GM19023 (cell line): ENCODE measurements at regions not wholly inside any gene's neighbourhood (a gene's known extent, or its start where the extent isn't known, plus 50 kb on each side); places are given as distances from the start of the nearest gene placed in this dataset.
"Not testable (repeated sequence)": the region's sequence is repeated elsewhere in the genome, so short reads cannot be mapped to it uniquely, and the experiment has no call there.

Experiments
- ATAC-seq: cut with Tn5 transposase; IDR thresholded peaks from one replicate; pipeline ENCODE4 v1.9.1; 2021; ENCODE audit warnings: mild to moderate bottlenecking, moderate library complexity; ENCODE audit not compliant: unreplicated experiment

DNA sequence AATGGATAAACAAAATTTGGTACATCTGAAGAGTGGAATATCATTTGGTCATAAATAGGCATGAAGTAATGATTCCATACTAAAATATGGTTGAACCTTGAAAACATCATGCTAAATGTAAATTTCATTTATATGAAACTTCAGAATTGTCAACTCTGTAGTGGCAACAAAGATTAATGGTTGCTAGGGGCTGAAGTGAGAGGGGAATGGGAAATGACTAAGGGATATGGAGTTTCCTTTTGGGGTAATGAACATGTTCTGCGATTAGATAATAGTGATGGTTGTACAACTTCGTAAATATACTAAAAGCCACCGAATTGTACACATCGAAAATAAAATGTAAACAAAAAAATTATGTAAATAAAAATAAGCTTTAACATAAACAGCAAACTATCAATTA lies 384.1 kb upstream of the STEAP1 start:
- no peak for ATAC-seq

DNA sequence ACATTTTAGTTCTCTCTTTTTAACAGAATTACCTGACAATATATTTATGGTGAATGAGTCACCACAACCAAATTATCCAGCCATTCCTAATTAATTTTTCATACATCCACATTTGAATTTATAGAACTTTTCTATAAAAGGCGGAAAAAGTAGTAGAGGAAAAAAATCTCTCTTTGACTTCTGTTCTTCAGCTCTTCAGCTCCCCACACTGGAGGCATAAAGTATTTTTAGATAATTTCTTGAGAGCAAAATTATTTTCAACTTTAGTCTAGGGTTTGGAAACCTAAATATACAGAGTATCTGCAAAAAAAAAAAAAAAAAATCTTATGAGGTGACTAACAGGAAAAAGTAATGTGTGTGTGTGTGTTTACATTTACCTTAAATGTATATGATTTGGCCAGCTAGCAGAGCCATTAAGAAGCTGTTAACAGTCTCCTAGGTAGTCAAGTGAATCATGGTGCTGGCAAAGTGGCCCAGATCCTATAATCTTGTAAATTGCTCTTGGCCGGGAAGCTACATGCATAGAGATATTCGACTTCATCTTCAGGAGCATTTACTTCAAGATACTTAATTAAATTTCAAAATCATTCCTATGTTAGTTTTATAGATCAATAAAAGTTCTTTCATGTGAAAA lies 383.1 kb upstream of the STEAP1 start:
- ATAC-seq = no peak

DNA sequence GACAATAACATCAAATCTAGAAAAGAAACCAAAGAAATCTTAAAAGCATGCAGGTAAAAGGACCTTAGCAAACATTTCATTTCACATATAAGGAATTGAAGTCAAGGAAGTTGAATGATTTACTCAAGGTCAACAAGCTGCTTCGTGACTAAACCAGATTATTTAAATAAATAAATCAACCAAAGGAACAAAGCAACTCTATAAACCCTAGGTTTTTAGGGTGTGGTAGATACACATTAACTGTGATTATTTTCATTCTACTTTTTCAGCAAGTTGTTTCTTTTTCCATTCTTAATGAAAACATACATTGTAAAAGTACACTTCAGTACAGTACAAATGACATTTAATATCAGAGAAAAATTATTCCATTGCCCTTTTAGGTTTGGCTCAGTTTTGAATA lies 382.0 kb upstream of the STEAP1 start:
- no peak for ATAC-seq

DNA sequence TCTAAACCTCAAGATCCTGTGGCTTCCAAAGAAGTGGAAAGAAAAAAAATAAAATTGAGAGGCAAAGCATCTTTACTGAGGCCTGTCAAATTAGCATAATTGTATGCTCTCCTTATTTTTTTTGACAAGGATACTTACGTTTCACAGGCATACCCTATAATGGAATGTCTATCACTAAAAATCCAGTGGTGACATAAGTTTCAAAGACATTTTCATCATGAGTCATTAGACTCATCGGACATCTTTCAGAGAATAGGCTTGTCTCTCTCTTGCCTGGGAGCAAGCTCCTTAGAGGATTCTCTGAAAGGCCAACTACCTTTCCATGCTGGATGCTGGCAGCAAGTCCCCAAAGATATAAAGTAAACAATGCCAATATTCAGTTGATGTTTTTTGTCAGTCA lies 380.7 kb upstream of the STEAP1 start:
- ATAC-seq = no peak

DNA sequence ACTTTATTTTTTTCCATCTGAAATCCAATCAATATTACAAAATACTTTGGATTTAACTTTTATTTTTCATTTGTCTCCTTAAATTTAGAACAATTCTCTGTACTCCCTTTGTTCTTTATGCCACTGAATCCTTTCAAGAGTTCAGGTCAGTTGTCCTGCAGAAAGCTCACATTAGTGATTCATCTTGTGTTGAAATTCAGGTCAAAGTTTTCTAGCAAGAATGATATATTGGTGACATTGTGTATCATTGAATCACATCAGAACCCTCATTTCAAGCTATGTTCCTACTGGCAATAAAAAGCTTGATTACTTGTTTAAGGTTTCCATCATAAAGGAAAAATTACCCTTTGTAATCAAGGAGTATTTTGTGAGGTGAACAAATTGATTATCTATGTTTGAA lies 378.8 kb upstream of the STEAP1 start:
- ATAC-seq = no peak

DNA sequence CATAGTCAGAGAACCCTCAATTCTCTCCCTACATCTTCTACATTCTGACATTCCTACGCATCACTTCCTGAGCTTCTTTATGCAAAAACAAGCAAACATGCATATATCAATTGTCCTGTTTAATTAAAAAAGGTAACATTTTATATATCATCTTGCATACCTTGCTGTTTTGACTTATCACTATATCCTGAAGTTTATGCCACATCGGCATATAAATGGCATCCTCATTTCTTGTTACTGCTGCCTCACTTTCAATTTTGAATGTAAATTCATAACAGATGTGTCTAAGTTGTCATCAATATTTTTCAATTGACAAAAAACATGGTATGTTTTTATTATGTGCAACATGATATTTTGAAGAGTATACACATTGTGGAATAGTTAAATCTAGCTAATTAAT lies 377.3 kb upstream of the STEAP1 start:
- no peak for ATAC-seq

DNA sequence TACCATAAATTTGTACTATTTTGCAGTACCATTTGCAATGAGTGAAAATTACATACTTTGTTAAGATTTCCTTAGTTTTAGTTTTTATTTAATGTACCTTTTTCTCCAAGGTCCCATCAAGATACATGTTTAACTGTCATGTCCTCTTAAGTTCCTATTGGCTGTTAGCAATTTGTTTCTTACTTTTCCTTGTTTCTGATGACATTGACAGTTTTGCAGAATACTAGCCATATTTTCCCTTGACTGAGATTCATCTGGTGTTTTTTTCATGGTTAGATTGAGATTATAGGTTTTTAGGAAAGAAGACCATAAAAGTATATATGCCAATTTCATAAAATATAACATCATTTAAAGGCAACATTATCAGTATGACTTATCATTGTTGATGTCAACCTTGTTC lies 376.8 kb upstream of the STEAP1 start:
- no peak for ATAC-seq

DNA sequence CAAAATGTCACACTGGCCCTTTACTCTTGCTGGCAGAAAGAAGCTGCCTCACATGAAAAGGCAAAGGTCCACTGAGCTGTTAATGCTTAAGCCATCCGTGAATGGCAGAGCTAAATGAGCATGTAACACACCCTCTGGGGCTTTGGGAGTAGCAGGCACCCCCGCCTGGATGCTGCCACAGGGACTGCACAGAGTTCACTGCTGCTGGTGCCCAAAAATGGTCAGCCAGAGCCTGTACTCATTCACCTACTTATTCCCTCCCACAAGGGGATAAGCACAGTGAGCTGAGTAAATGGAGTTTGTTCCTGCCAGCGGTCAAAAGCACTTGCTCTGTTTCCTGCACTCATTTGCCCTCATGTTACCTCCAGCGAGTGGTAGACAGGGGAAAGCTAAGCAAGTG lies 374.0 kb upstream of the STEAP1 start:
- no peak for ATAC-seq

DNA sequence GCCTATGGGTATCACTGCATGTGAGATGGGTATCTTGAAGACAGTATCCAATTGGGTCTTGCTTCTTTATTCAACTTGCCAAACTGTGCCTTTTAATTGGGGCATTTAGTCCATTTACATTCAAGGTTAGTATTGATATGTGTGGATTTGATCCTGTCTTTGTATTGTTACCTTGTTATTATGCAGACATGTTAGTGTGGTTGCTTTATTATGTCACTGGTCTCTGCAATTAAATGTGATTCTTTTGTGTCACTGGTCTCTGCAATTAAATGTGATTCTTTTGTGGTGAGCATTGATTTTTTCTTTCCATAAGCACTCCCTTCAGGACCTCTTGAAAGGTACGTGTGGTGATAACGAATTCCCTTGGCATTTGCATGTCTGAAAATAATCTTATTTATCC lies 357.8 kb upstream of the STEAP1 start:
- no peak for ATAC-seq

DNA sequence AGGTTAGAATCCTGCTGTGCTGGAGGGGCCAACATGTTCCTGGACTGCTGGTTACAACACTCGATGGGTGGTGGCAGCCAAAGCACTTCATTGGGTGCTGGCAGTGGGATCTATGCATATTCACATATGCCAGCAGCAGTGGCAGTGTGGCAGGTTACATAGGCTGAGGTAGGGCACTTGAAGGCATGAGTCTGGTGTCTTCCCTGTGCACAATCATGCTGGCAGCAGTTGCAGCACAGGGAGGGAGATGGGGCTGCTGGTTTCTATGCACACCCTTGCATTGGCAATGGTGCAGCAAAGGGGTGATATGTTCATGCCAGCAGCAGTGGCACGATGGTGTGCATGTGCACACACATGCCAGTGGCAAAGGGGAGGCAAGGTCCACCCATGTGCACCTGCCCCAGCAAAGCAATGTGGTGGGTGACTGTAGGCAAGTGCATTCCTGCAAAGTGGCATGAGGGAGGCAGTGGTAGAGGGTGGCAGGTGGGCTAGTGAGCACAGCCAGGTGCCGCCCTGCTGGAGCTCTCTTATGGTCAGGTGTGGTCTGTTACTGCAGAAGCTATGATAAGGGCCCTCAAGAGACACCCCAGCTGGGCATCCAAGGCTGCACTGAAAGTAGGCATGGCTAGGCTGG lies 356.2 kb upstream of the STEAP1 start:
- no peak for ATAC-seq

DNA sequence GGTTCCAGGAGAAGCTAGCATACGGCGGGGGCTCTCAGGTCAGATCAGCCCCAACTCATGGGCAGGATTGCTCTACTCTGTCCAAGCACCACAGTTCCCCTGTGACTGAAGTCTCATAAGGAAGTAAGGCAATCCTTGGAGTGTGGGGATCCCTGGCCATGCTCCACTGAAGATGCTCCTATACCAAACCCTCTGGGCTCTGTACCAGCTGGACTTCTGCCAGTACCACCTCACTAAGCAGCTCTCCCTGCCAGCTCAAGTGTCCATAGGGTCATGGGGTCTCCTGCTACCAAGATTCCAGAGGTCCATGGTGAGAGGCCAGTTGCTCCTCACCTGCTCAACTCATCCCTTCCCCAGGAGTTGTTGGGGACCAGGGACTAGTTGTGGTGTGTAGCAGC lies 355.7 kb upstream of the STEAP1 start:
- ATAC-seq = no peak

DNA sequence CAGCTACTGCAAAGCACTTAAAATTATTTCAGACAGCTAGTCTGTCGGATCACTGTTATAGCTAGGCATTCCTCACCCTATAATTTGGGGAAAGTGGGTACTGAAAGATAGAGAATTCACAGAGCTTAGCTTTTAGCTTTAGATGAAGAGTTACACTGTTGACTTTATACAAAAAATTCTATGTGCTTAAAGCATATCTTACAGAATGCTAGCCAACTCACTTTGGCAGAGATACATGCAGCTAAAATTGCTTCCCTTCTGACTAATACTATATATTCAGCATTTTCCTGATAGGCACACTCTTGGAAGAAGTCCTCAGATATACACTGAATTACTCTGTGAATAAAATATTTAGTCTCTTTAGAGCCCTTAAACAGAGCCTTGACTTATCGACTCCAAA lies 353.5 kb upstream of the STEAP1 start:
- ATAC-seq = no peak

DNA sequence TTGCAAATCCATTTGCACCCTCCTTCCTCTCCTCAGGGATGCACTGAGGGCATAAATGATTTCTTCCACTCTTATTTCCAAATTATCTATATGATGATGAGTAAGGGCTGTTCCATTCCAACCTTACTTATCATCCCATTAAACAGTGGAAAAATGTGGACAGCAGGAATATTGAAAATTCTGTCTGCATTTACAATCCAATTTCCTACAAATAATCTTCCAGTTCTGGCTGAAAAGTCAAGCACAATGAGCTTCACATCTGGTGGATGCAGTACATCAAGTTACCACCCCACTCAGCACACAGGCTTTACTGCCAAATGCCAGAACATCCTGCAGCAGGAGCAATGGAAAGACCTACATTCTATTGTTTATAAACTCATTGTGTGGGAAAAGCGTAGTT lies 345.0 kb upstream of the STEAP1 start:
- no peak for ATAC-seq

DNA sequence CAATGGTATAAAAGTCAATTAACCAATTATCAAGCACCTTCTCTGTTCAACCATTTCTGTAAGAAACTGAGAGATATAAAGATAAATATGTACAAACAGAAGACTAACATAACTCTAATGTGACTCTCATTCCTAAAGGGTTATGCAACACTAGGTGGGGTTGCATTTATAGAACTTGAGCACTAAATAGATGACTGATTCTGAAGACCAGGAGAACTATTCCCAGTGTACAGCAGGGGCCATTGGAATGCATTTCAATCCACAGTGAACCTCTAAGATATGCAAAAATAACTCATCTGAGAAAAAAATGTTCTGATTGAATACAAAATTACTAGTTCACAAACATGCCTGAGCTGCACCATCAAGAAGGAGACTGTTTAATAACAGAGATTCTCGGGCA lies 341.2 kb upstream of the STEAP1 start:
- no peak for ATAC-seq

DNA sequence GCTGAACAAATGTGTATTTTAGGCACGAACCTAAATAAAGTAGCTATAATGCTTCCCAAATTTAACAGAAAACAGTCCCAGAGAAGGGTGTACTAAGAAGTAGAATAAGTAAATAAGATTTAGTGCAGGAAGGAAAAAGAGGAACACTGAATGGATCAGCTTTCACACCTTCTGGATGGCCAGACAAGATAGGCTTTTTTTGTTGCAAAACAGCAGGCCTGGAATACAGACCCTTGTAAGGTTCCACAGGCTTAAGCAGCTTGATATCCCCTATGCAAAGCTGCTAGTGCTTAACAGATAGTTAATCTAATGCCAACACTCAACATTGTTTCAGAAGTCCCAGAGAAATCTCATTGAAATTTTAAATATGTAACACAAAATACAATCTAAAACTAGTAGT lies 328.1 kb upstream of the STEAP1 start:
- no peak for ATAC-seq

DNA sequence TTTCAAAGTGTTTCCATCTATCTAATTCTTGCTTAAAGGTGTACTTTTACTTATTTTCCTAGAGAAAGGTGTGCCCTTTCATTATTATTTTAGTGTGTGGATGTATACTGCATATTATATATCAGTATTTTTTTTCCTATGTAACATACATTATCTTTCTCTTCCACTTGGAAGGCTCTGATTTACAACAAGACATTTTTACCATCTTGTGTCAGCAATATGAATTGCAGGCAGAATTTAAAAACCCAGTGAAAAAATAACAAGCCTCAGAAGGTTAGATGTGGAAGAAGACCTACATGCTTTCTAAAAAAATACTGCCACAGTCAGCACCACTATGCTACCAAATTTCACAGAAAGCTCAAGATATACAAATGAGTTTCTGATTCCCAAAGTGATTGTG lies 327.7 kb upstream of the STEAP1 start:
- ATAC-seq = no peak

DNA sequence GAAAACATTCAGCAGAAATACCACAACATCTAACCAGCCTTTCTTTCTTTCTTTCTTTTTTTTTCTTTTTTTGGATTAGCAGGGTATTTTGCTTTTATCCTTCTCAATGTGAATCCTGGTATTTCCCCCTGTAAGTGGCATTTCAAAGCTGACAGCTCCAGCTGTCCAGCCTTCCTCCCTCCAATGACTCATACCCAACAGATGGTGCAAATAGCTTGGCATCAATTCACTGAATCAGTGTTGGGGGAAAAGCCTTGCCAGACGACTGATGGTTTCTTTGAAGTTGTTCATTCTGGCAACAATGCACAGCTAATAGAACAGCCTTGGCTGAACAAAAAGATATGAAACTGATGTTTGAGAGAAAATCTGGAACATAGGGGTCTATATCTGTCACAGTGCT lies 316.8 kb upstream of the STEAP1 start:
- ATAC-seq = no peak

DNA sequence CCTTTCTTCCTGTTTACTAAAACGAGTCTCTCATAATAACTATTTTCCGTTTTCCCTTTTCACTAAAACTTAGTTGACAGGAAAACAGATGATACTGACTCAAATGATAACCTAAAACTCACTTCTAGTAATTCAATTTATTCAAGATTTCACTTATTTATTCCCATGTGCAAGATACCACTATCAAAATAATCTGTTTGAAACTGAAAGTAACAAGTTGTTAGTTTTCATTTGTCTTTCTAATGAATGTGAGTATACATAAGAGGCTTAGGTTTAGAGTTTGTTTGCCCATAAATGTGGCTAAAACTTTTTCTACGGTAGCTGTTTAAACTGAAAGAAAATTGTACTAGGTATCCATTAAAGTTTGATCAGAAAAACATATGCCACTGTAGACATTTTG lies 314.9 kb upstream of the STEAP1 start:
- ATAC-seq = no peak

DNA sequence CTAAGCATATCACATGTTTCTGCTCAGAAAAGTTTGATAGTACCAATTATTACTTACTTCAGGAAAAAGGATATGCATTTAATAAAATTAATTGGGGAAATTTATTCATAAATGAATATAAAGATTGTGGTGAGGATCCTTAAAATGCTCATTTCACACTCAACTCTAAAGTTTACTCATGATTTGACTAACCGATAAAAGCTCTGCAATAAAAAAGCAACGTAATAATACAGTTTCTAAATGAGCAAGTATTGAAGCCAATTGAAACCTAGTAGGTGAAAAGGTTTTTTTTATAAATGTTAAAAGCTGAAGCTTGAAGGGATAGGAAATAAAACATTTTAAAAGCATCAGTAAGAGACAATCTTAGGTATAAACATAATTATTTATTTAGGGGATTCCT lies 308.3 kb upstream of the STEAP1 start:
- ATAC-seq = no peak

DNA sequence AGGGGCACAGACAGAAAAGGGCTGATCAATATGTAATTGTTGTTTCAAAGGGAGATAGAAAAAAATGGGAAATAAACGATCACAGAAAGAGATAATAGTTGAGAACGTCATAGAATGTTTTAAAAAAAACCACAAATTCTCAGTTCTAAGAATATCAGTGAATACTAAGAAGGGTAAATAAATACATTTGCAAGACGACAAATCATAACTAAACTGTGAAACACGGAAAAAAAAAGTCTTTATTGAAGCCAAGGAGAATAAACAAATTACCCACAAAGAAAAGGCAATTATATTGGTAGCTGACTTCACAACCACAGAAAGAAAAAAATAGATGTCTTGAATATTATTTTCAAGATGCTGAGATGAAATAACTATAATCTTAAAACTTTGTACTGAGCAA lies 305.2 kb upstream of the STEAP1 start:
- ATAC-seq = no peak

DNA sequence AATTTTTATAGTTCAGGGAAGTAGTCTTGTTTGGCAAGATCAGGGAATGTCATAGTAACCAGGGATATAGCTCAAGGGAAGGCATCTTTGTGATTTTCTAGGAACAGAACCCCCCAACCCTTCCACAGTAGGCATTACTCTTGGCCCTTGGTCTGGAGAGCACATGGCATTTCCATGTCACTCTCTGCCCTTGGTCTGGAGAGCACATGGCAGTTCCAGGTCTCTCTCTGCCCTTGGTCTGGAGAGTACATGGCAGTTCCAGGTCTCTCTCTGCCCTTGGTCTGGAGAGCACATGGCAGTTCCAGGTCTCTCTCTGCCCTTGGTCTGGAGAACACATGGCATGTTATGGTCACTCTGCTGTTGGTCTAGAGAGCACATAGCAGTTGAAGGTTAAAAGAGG lies 297.2 kb upstream of the STEAP1 start:
- ATAC-seq = not testable (repeated sequence)

DNA sequence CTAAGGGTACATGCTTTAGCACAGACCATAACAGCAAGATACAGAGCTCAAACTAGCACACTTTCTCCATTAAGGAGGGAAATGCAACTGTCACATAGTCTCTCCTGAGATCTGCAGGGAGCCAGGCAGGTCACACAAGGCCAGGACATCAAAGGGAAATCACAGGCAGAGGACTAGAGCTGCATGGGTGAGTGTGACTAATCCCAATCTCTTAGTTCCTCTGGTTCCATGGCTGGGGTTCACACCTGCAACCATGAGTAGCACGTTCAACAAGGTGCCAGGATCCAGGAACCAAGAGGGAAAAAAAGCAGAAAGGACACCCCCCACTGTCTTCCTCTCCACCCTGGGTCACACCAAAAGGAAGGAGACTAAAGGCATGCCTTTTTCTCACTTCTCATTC lies 296.5 kb upstream of the STEAP1 start:
- no peak for ATAC-seq

DNA sequence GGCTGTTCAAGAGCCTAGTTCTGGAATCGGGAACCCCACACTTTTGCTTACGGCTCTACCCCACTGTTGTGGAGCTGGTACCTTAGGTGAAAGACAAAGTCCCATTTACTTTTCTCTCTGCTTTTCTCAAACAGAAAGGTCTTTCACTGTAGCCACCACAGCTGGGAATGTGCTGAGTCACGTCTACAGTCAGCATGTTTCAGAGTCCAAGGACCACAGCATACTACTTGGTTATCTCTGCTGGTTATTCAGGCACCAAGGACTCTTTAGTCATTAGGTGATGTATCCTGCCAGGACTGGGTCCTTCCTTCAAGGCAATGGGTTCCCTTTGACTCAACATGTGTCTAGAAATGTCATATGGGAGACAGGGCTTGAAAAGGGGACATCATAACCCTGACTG lies 266.8 kb upstream of the STEAP1 start:
- no peak for ATAC-seq
